ENCODE measurements at regions not wholly inside any gene's neighbourhood (a gene's known extent, or its start where the extent isn't known, plus 50 kb on each side); places are given as distances from the start of the nearest gene placed in this dataset.

- TF ChIP-seq CTCF (IDR thresholded peaks at IDR 0.05): no peak
- no peak for TF ChIP-seq EZH2 (IDR thresholded peaks at IDR 0.05; ENCODE audit: borderline replicate concordance, insufficient read depth, low read depth, low read length, poor library complexity, severe bottlenecking)
Measured at GRCh38 chr6:132907231-132907630, 92.9 kb downstream of the RPS12 start.
